Nephron (organoid): ENCODE measurements at regions not wholly inside any gene's neighbourhood (a gene's known extent, or its start where the extent isn't known, plus 50 kb on each side); places are given as distances from the start of the nearest gene placed in this dataset.

ENCODE experiments used
- H3K27ac Mint-ChIP-seq, 3 experiments: 2 replicates each; pipeline ENCODE4 v1.8.0; 2020; ENCODE audit warnings: mixed read lengths in 3 of 3, mild to moderate bottlenecking in 2 of 3, moderate library complexity in 1 of 3
- H3K27me3 Mint-ChIP-seq: 2 replicates; pipeline ENCODE4 v1.8.0; 2021; ENCODE audit warnings: low read depth, mild to moderate bottlenecking, moderate library complexity, mixed read lengths
- H3K36me3 Mint-ChIP-seq: 2 replicates; pipeline ENCODE4 v1.8.0; 2020; ENCODE audit warnings: low read depth, mixed read lengths
- H3K4me1 Mint-ChIP-seq: 2 replicates; pipeline ENCODE4 v1.8.0; 2020; ENCODE audit warnings: mixed read lengths
- H3K4me3 Mint-ChIP-seq, 3 experiments: 2 replicates each; pipeline ENCODE4 v1.8.0; 2020; ENCODE audit warnings: mild to moderate bottlenecking in 3 of 3, mixed read lengths in 3 of 3, moderate library complexity in 2 of 3
- H3K9me3 Mint-ChIP-seq: 2 replicates; pipeline ENCODE4 v1.8.0; 2020; ENCODE audit warnings: mixed read lengths
- TF ChIP-seq, protein P1 (sequence below), 3 experiments: fragments of 200-600 bp; sonication (generic); IDR thresholded peaks; one replicate each; pipeline ENCODE4 v1.5.0; 2021; ENCODE audit warnings: antibody characterized with exemption in 3 of 3; ENCODE audit not compliant: unreplicated experiment in 3 of 3

DNA sequence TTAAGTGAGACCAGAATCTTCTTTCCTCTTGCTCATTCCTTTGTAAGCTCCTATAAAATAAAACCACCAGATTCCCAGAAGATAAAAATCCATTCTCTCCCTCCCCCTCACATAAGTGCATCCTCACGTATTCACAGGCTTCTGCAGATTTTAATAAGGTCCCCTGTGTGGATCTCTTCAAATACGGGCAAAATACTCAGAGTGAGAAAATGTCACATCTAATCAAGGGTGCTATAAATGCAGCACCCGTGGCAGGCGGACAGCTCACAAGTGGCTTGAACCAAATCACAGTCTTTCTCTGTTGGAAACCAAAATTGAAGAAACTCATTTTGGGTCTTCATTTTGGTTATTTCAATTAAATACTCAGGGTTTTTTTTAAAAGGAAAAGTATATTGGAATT, 212.9 kb upstream of the CMC1 start:
- H3K36me3 Mint-ChIP-seq = peaks cover 3% of the 10 kb centered on the region
- H3K27ac Mint-ChIP-seq = no peak overlapping the region
- H3K4me1 Mint-ChIP-seq = no peaks in the 10 kb centered on the region
- TF ChIP-seq, protein P1, sequence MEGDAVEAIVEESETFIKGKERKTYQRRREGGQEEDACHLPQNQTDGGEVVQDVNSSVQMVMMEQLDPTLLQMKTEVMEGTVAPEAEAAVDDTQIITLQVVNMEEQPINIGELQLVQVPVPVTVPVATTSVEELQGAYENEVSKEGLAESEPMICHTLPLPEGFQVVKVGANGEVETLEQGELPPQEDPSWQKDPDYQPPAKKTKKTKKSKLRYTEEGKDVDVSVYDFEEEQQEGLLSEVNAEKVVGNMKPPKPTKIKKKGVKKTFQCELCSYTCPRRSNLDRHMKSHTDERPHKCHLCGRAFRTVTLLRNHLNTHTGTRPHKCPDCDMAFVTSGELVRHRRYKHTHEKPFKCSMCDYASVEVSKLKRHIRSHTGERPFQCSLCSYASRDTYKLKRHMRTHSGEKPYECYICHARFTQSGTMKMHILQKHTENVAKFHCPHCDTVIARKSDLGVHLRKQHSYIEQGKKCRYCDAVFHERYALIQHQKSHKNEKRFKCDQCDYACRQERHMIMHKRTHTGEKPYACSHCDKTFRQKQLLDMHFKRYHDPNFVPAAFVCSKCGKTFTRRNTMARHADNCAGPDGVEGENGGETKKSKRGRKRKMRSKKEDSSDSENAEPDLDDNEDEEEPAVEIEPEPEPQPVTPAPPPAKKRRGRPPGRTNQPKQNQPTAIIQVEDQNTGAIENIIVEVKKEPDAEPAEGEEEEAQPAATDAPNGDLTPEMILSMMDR (IDR thresholded peaks at IDR 0.05; ENCODE audit: unreplicated experiment in 3 of 3) = no peak
- no peak overlapping the region for H3K4me3 Mint-ChIP-seq
- H3K27me3 Mint-ChIP-seq = no peaks in the 10 kb centered on the region
- H3K9me3 Mint-ChIP-seq = peaks cover 31% of the 10 kb centered on the region

DNA sequence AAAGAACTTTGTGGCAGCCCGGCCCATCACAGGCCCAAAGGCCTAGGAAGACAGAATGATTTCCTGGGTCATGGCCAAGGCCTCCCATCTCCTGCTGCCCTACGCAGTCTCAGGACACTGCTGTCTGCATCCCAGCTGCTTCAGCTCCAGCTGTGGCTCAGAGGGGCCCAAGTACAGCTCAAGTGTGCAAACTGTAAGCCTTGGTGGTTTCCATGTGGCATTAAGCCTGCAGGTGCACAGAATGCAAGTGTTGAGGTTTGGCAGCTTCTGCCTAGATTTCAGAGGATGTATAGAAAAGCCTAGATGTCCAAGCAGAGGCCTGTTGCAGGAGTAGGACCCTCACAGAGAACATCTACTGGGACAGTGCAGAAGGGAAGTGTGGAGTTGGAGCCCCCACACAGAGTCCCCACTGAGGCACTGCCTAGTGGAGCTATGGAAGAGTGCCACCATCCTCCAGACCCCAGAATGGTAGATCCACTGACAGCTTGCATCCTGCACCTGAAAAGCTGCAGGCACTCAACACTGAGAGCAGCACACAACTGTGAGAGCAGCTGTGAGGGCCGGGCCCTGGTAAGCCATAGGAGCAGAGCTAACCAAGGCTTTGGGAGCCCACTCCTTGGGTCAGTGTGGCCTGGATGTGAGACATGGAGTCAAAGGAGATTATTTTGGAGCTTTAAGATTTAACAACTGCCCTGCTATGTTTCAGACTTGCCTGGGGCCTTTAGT, 208.2 kb upstream of the CMC1 start:
- Mint-ChIP-seq H3K9me3 (peaks cover 17% of the 10 kb centered on the region), H3K4me3 (no peak overlapping the region), H3K4me1 (no peaks in the 10 kb centered on the region), H3K27me3 (no peaks in the 10 kb centered on the region), H3K36me3 (no peaks in the 10 kb centered on the region), H3K27ac (no peak overlapping the region)
- TF ChIP-seq, protein P1 (IDR thresholded peaks at IDR 0.05; ENCODE audit: unreplicated experiment in 3 of 3) = no peak

DNA sequence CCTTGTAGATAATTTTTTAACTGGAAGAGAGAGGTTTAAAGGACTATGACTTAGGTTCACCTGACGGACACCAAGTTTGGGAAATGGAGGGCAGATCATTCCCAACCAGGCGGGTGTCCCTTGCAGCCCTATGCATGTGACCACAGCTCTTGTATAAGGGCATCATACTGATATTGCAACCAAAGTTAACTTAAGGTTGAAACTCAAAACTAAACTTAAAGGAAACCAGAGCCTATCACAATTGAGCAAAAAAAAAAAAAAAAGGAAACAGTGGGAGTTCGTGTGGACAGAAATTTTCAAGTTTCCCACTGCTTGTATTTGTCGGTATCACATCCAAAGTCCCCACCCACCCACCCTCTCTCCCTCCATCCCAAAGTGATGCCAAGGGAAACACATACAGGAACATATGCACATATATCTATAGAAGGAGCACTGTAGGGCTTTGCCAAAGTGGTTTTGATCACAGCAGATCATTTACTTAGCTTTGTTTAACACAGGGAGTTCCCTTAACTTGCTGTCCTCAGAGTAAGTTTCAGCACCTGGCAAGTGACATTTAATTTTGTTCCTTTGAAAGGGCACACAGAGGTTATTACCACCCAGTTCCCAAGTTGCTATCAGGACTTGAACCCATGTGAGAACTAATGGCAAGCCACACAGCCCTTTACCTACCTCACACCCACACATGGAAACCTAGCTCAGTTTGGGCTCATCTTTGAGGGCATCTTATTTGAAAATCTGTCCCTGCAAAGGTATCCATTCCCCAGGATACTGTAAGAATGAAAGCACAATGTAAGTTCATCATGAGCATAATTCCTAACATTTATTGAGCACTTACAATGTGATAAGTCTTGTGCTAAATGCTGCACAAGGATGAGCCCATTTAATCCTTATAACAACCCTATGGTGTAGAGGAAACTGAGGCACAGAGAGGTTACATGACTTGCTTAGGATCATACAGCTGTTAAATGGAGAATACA, 204.5 kb upstream of the CMC1 start:
- H3K9me3 Mint-ChIP-seq = peaks cover 15% of the 10 kb centered on the region
- H3K4me1 Mint-ChIP-seq = no peaks in the 10 kb centered on the region
- H3K27me3 Mint-ChIP-seq = no peaks in the 10 kb centered on the region
- no peak overlapping the region for H3K27ac Mint-ChIP-seq
- no peak overlapping the region for H3K4me3 Mint-ChIP-seq
- TF ChIP-seq, protein P1 (IDR thresholded peaks at IDR 0.05; ENCODE audit: unreplicated experiment in 3 of 3) = no peak
- no peaks in the 10 kb centered on the region for H3K36me3 Mint-ChIP-seq

DNA sequence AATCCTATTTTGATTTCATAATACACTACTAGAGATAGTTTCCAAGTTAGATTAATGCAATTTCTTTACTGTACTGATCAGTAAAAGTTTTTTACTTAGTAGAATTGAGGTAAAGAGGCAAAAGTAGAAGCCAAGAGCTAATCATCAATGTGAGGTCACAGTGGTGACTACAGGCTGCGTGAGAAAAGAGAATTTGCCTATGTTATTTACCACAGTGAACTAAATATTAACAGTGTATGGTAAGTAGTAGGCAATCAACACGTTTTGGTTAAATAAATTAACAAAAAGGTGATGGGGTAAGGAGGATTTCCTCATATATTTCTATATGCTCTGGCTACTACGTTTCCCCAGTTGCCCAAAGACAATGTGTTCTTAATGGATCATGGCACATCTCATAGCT, 202.2 kb upstream of the CMC1 start:
- H3K4me1 Mint-ChIP-seq = no peaks in the 10 kb centered on the region
- no peaks in the 10 kb centered on the region for H3K27me3 Mint-ChIP-seq
- H3K36me3 Mint-ChIP-seq = no peaks in the 10 kb centered on the region
- TF ChIP-seq, protein P1 (IDR thresholded peaks at IDR 0.05; ENCODE audit: unreplicated experiment in 3 of 3) = no peak
- no peaks in the 10 kb centered on the region for H3K9me3 Mint-ChIP-seq
- no peak overlapping the region for H3K4me3 Mint-ChIP-seq
- H3K27ac Mint-ChIP-seq = no peak overlapping the region

DNA sequence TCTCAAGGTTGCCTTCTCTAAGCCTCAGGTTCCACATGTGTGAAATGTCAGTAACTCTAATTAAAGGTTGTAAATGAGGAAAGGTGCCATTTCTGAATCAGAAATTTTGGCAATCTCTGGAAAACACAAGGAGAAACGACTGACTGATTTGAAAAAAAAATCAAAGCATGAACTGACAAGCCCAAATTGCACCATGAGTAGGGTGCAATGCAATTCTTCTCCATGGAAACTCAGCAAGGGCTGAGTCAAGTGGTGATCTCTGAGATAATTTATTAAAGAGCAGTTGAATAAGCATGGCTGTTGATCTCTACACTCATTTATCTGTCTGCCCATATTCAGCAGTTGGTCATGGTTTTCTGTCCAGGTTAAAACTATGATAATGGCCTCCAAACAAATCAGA, 201.6 kb upstream of the CMC1 start:
- Mint-ChIP-seq H3K4me1 (no peaks in the 10 kb centered on the region), H3K4me3 (no peak overlapping the region), H3K27me3 (no peaks in the 10 kb centered on the region), H3K36me3 (no peaks in the 10 kb centered on the region), H3K27ac (no peak overlapping the region), H3K9me3 (no peaks in the 10 kb centered on the region)
- TF ChIP-seq, protein P1 (IDR thresholded peaks at IDR 0.05; ENCODE audit: unreplicated experiment in 3 of 3) = no peak
